Spinal cord (tissue), 9 donors: ENCODE measurements at regions not wholly inside any gene's neighbourhood (a gene's known extent, or its start where the extent isn't known, plus 50 kb on each side); places are given as distances from the start of the nearest gene placed in this dataset.

Experiments
- DNase-seq, 6 donors: peaks; one replicate each; pipeline versions ENCODE4 v3.0.0 to v3.0.0-alpha.2; 2013 to 2015; ENCODE audit warnings: low spot score in 6 of 6, low read depth in 4 of 6
- H3K27ac ChIP-seq: one replicate; pipeline ENCODE4 v1.5.1; 2013; ENCODE audit warnings: low read depth, low read length, control low read depth
- H3K27me3 ChIP-seq: one replicate; pipeline ENCODE4 v1.6.1; 2013; ENCODE audit warnings: low read length; ENCODE audit not compliant: control insufficient read depth, insufficient read depth
- H3K36me3 ChIP-seq: one replicate; pipeline ENCODE4 v1.6.1; 2013; ENCODE audit warnings: low read length; ENCODE audit not compliant: control insufficient read depth, insufficient read depth
- H3K4me1 ChIP-seq: one replicate; pipeline ENCODE4 v1.6.1; 2013; ENCODE audit warnings: low read length; ENCODE audit not compliant: control insufficient read depth, insufficient read depth
- H3K4me3 ChIP-seq: one replicate; pipeline ENCODE4 v1.5.1; 2013; ENCODE audit warnings: low read depth, low read length, control low read depth
- H3K9me3 ChIP-seq: one replicate; pipeline ENCODE4 v1.6.1; 2013; ENCODE audit warnings: low read length; ENCODE audit not compliant: control insufficient read depth, insufficient read depth
- WGBS: methylation state at CpG from one replicate; pipeline ENCODE4 v1.1.5; 2013; ENCODE audit warnings: missing lambda C conversion rate; ENCODE audit not compliant: insufficient coverage; 5-methylcytosine and 5-hydroxymethylcytosine counted together
- donor health status: healthy.

DNA sequence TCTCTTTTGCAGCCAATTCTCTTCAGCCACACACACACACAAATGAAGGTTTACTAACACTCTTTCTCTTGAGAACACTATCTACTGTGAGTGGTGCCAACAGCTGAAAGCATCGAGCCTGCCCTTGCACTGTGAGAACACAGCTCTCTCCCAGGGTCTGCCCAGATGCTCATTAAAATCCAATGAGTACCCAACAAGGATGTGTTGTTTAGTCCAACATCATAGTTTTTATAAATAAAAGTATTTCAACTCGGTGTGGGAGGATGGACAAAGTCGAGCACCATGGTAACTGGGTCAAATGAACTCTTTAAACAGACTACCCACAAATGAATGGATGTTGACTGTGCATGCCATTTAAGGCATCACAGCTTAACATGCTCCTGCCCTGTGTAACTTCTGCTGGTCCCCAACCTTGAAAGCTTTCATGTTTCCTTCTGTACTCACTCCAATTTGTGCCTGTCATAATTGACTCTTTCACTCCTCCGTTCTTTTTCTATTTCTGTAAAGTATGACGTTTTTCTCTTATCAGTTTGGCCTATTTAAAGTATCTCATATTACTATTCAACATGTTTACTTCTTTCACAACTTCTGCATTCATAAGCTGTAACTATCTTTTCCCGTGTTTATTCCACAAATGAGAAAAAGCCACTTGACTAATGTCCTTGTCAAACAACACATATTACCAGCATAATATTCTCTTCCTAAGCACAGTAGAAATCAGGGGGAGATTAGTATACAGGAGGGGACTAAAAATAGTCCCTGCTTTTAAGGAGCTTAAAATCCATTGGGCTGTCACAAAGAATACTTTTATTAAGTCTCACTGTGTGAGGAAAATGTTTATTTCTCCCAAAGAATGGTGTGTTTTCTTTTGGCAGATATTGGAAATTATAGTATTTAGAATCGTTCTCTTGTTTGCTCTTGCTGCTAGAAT, 215.4 kb downstream of the RFPL4B start:
- no peaks in the 10 kb centered on the region for H3K36me3 ChIP-seq
- WGBS = no CpG with 5 or more reads among the region's 7 CpGs
- peak; percentile 67 to 92 (median 74) for DNase-seq
- no peaks in the 10 kb centered on the region for H3K27me3 ChIP-seq
- no peaks in the 10 kb centered on the region for H3K9me3 ChIP-seq
- H3K27ac ChIP-seq = peak overlapping the region; percentile 68
- H3K4me1 ChIP-seq = no peaks in the 10 kb centered on the region
- no peak overlapping the region for H3K4me3 ChIP-seq

DNA sequence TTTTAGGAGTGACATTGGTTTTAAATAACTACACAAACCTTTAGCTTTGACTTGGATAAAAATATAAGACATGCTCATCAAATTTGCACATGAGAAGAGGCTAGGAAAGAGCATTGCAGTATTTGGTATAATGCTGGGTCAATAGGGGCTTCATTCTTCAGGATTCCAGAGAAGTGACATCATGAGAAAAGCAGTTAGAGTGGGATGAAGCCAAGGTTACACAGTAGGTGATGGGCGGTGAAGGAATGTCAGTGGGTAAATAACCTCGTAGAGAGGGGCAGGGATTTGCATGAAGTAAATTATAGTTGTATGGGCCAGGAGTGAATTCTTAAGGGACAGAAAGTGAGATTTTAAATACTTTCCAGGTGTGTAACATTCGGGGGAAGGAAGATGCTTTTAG, 216.2 kb downstream of the RFPL4B start:
- H3K27ac ChIP-seq = peak overlapping the region; percentile 68
- no peak overlapping the region for H3K4me3 ChIP-seq
- no peaks in the 10 kb centered on the region for H3K36me3 ChIP-seq
- DNase-seq = peak in 2 of 6 donors; percentile 71 to 77
- no peaks in the 10 kb centered on the region for H3K4me1 ChIP-seq
- 0% methylated on average over 2 of the region's 3 CpGs for WGBS
- no peaks in the 10 kb centered on the region for H3K27me3 ChIP-seq
- no peaks in the 10 kb centered on the region for H3K9me3 ChIP-seq

DNA sequence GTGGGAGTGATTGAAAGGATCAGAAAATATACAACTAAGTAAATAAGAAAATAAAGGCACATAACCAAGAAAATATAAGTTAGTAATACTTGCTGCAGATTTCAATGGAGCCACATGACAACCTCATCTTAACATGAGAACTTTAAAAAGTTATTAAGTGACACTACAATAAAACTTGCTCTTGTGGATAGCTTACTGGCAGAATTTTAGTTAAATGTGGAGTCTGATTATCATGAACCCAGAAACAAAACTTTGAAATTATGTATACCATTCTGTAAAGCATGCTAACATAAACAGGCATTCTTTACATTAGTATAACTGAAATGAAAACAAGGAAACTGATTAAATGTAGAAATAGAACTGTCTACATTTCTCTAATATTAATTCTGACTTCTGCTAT, 220.9 kb downstream of the RFPL4B start:
- no peaks in the 10 kb centered on the region for H3K9me3 ChIP-seq
- H3K27ac ChIP-seq = no peak overlapping the region
- DNase-seq = no peak
- no peaks in the 10 kb centered on the region for H3K4me1 ChIP-seq
- no peak overlapping the region for H3K4me3 ChIP-seq
- H3K36me3 ChIP-seq = no peaks in the 10 kb centered on the region
- H3K27me3 ChIP-seq = no peaks in the 10 kb centered on the region

DNA sequence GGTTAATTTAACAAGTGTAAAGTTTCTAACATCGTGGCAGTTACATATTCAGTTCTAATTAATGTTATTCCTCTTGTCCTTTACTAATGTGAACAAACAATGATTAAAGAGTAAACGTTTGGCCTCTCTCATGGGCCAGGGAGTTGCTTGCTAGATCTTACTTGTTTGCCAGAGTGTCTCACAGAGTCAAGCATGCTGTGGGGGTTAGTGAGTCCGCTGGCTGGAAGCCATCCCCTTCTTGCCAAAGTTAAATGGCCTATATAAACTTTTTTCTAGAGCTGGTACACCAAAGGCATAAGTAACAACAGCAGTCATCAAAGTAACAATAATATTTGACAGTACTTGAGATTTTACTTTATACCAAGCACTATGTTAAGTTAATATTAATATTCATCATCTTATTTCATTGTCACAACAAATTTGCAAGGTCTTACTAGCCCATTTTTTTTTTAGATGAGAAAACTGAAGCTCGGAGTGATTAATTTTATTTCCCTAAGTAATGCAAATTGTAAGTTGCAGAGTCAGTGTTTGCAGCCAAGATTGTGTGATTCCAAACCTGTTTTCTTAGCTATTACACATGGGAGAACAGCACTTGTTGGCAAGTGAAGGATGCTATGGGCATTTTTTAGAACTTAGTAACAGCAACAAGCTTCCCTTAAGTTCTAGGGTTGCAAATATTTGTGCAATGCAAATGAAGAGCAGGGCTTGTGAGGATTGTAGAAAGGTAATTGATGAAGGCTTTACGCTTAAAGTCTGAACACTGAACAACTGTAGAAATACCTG, 224.5 kb downstream of the RFPL4B start:
- no CpG with 5 or more reads among the region's 5 CpGs for WGBS
- no peaks in the 10 kb centered on the region for H3K4me1 ChIP-seq
- H3K27ac ChIP-seq = peak overlapping the region; percentile 67
- H3K36me3 ChIP-seq = no peaks in the 10 kb centered on the region
- H3K9me3 ChIP-seq = peaks cover 4% of the 10 kb centered on the region
- H3K27me3 ChIP-seq = no peaks in the 10 kb centered on the region
- no peak overlapping the region for H3K4me3 ChIP-seq
- DNase-seq = peak in 5 of 6 donors; percentile 66 to 91 (median 80)

DNA sequence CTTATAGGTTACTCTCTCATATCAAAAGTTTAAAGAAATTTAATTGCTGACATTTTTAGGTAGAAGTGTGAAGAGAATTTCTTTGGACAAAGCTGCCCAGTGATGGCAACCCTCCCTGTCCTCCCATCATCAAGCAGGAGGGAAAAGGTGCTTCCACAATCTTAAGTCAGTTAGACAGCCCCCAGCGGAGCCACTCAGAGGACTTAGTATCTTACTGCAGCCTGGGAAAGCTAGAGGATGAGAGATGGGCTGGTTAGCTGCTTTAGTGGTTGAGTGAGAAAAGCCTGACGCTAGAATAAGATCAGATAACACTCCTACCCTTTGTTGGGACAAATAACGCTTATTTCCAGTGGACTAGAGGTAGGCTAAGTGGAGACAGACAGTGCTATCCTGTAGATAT, 227.1 kb downstream of the RFPL4B start:
- peaks cover 8% of the 10 kb centered on the region for H3K9me3 ChIP-seq
- H3K36me3 ChIP-seq = no peaks in the 10 kb centered on the region
- H3K4me1 ChIP-seq = no peaks in the 10 kb centered on the region
- no peaks in the 10 kb centered on the region for H3K27me3 ChIP-seq
- WGBS = no CpG with 5 or more reads among the region's 3 CpGs
- H3K4me3 ChIP-seq = no peak overlapping the region
- no peak overlapping the region for H3K27ac ChIP-seq
- DNase-seq = no peak

DNA sequence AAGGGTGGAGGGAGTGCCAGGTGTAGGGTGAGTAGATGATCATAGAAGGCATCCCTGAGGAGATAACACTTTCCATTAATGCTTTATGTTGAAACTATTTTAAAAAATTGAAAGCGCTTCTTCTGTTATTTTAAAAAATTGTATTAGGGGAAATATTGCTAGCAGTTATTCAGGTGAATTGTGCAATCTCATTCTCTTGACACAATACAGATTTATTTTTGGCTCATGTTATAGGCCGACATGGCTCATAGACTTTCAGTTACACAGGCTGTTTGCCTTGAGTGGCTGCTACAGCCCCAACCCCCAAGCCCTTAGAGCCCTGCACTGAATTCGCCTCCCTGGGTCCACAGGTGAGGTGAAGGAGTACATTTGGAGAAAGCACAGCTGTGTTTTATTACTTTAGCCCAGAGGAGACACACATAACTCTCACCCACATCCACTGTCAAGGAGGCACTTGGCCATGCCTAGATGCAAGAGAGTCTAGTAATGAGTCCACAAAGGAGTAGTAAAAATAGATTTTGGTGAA, 228.2 kb downstream of the RFPL4B start:
- no CpG with 5 or more reads among the region's 3 CpGs for WGBS
- no peak for DNase-seq
- Histone ChIP-seq H3K27me3 (no peaks in the 10 kb centered on the region), H3K4me1 (no peaks in the 10 kb centered on the region), H3K27ac (no peak overlapping the region), H3K4me3 (no peak overlapping the region), H3K9me3 (peaks cover 8% of the 10 kb centered on the region), H3K36me3 (no peaks in the 10 kb centered on the region)

DNA sequence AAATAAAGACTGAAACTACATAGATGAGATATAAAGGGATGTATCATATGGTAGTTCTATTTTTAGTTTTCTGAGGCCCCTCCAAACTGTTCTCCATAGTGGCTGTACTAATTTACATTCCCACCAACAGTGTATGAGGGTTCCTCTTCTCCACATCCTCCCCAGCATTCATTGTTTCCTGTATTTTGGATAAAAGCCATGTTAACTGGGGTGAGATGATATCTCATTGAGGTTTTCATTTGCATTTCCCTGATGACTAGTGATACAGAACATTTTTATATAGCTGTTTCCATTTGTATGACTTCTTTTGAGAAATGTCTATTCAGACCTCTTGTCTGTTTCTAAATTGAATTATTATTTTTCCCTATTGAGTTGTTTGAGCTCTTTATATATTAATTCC, 229.3 kb downstream of the RFPL4B start:
- H3K27me3 ChIP-seq = no peaks in the 10 kb centered on the region
- H3K36me3 ChIP-seq = no peaks in the 10 kb centered on the region
- H3K9me3 ChIP-seq = peaks cover 8% of the 10 kb centered on the region
- no peaks in the 10 kb centered on the region for H3K4me1 ChIP-seq
- no peak for DNase-seq
- H3K4me3 ChIP-seq = no peak overlapping the region
- no peak overlapping the region for H3K27ac ChIP-seq

DNA sequence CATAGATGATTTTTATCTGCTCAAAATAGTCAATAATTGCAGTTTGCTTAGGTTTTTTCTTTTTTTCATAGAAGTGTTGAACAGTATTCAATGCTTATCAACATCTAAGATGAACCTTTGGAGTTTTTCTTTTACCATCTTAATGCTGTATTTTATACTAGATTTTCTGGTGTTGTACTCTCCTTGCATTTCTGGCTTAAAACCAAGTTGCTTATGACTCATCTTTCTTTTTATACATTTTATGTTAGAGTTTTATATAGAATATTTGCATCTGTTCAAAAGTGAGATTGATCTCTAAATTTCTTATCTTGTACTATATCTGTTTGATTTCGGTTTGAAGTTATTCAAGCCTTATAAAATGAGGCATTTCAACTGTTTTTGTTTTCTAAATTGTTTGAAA, 232.5 kb downstream of the RFPL4B start:
- H3K4me3 ChIP-seq = no peak overlapping the region
- H3K27ac ChIP-seq = no peak overlapping the region
- H3K4me1 ChIP-seq = no peaks in the 10 kb centered on the region
- peaks cover 8% of the 10 kb centered on the region for H3K9me3 ChIP-seq
- H3K27me3 ChIP-seq = no peaks in the 10 kb centered on the region
- no peaks in the 10 kb centered on the region for H3K36me3 ChIP-seq
- no CpG with 5 or more reads among the region's 1 CpG for WGBS
- peak in 1 of 6 donors; percentile 26 for DNase-seq

DNA sequence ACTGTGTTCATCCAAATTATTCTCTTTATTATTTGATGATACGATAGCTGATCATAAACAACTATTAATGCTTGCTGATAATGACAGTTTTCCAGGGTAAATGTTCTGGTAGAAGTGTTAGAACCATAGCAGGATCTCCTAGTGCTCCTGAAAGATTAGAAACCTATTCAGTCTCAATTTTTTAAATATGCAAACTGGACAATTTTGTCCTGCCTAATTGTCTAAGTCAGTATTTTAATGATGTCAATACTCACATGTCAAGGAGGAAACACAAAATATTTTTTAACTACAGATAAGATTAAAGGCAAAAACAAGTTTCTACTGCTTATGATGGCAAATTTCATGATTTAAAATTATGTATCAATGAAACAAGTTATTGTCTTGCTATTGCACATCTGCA, 233.9 kb downstream of the RFPL4B start:
- Histone ChIP-seq H3K4me1 (no peaks in the 10 kb centered on the region), H3K4me3 (no peak overlapping the region), H3K27ac (no peak overlapping the region), H3K9me3 (peaks cover 8% of the 10 kb centered on the region), H3K36me3 (no peaks in the 10 kb centered on the region), H3K27me3 (no peaks in the 10 kb centered on the region)
- no peak for DNase-seq
- WGBS = no CpG with 5 or more reads among the region's 1 CpG
